ENCODE measurements at regions not wholly inside any gene's neighbourhood (a gene's known extent, or its start where the extent isn't known, plus 50 kb on each side); places are given as distances from the start of the nearest gene placed in this dataset.

DNA sequence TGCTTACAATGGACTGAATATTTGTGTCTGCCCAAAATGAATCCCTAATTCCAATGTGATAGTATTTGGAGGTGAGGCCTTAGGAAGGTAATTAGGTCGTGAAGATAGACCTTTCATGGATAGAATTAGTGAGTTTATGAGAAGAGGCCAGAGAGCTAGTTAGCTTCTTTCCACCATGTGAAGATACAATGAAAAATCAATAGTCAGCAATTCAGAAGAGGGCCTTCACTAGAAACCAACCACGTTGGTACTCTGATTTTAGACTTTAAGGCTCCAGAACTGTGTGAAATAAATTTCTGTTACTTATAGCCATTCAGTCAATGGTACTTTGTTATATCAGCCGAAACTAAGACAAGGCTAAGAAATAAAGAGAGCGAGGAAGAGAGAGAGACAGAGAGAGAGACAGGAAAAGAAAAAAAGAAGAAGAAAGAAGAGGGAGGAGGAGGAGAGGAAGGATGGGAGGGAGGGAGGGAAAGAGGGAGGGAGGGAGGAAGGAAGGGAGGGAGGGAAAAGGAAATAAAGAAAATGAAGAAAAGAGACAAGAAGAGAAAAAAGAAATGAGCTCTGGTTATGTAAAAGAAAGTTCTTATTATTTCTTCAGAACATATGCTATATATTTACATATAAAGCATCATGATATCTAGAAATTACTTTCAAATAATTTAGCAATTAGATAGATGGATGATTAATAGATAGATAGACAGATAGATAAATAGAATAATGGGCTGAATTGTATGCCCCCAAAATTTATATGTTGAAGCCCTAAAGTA, 1725.3 kb downstream of the EFNA5 start:
- POLR2A ChIA-PET (ENCODE audit: partially characterized antibody) = no interaction called here
- H3K27me3 ChIP-seq (ENCODE audit: insufficient read depth, low read length) = no peaks in the 10 kb centered on the region
- H3K27ac Mint-ChIP-seq = no peak overlapping the region
- intact Hi-C loops (cut with micrococcal nuclease) = no loop called here
- CTCF ChIA-PET (ENCODE audit: partially characterized antibody) = no interaction called here
- peaks cover 0 to 11% (median 4%) of the 10 kb centered on the region in 8 donors for H3K9me3 Mint-ChIP-seq
- no peaks in the 10 kb centered on the region for H3K27me3 Mint-ChIP-seq
- no peaks in the 10 kb centered on the region for H3K4me1 Mint-ChIP-seq
- no peaks in the 10 kb centered on the region for H3K4me1 ChIP-seq (ENCODE audit: insufficient read depth, low read length)
- H3K36me3 ChIP-seq (ENCODE audit: insufficient read depth, low read length) = no peaks in the 10 kb centered on the region
- no peak overlapping the region for H3K4me3 ChIP-seq (ENCODE audit: low read length in 2 of 2)
- no peak overlapping the region for H3K27ac ChIP-seq (ENCODE audit: low read depth, low read length)
- no peak for DNase-seq
- H3K9me3 ChIP-seq (ENCODE audit: control insufficient read depth in 1 of 2, low read length in 2 of 2) = no peaks in the 10 kb centered on the region
- H3K36me3 Mint-ChIP-seq = no peaks in the 10 kb centered on the region
- no peak overlapping the region for H3K4me3 Mint-ChIP-seq

DNA sequence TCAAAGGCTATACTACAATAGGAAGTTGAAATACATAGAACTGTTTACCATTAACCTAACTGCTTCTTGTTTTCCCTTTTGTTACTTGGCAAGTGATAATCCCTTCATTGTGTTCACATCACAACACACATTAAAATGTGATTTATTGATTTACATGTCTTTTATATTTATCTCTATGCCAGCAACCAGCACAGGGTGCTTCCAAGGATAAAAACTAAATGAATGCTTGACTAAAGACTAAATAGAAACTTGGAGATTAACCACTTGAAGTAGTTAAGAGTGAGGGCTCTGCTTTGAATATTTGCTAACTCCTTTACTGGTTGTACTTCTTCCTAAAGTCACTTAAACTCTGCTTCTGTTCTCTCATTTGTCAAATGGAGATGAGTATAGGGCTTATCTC, 1730.6 kb downstream of the EFNA5 start:
- CTCF ChIA-PET (ENCODE audit: partially characterized antibody) = no interaction called here
- POLR2A ChIA-PET (ENCODE audit: partially characterized antibody) = no interaction called here
- Histone ChIP-seq H3K4me3 (ENCODE audit: low read length in 2 of 2) (no peak overlapping the region), H3K4me1 (ENCODE audit: insufficient read depth, low read length) (no peaks in the 10 kb centered on the region), H3K27me3 (ENCODE audit: insufficient read depth, low read length) (no peaks in the 10 kb centered on the region), H3K27ac (ENCODE audit: low read depth, low read length) (no peak overlapping the region), H3K9me3 (ENCODE audit: control insufficient read depth in 1 of 2, low read length in 2 of 2) (no peaks in the 10 kb centered on the region), H3K36me3 (ENCODE audit: insufficient read depth, low read length) (no peaks in the 10 kb centered on the region)
- no peaks in the 10 kb centered on the region for H3K27me3 Mint-ChIP-seq
- H3K27ac Mint-ChIP-seq = no peak overlapping the region
- H3K36me3 Mint-ChIP-seq = no peaks in the 10 kb centered on the region
- H3K4me1 Mint-ChIP-seq = no peaks in the 10 kb centered on the region
- H3K4me3 Mint-ChIP-seq = no peak overlapping the region
- DNase-seq = no peak
- intact Hi-C loops (cut with micrococcal nuclease) = no loop called here
- peaks cover 2 to 22% (median 12%) of the 10 kb centered on the region in 8 donors for H3K9me3 Mint-ChIP-seq

DNA sequence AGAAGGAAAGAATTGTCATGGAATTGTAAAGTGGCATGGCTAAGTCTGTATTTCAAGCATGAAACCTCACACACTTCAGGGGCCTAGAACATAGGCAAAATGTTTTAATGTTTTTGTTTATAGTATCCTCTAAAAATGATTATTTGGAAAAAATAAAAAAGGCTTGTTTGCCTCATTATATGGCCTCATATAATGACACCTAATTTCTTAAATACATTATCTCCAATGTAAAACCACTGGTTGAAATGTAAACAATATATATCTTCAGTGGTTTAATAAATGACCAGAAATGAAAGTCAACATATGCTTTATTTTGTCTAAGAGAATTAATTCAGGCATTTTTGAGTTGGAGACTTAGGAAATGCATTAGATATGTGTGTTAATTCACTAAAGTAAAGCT, 1736.6 kb downstream of the EFNA5 start:
- H3K27me3 ChIP-seq (ENCODE audit: insufficient read depth, low read length) = no peaks in the 10 kb centered on the region
- H3K27ac ChIP-seq (ENCODE audit: low read depth, low read length) = no peak overlapping the region
- Mint-ChIP-seq H3K36me3 (peaks cover 0 to 4% of the 10 kb centered on the region in 2 donors), H3K9me3 (peaks cover 4 to 31% (median 12%) of the 10 kb centered on the region in 8 donors), H3K27me3 (no peaks in the 10 kb centered on the region), H3K4me1 (no peaks in the 10 kb centered on the region), H3K4me3 (no peak overlapping the region), H3K27ac (no peak overlapping the region)
- H3K4me3 ChIP-seq (ENCODE audit: low read length in 2 of 2) = no peak overlapping the region
- intact Hi-C loops (cut with micrococcal nuclease) = no loop called here
- H3K36me3 ChIP-seq (ENCODE audit: insufficient read depth, low read length) = no peaks in the 10 kb centered on the region
- CTCF ChIA-PET (ENCODE audit: partially characterized antibody) = no interaction called here
- H3K9me3 ChIP-seq (ENCODE audit: control insufficient read depth in 1 of 2, low read length in 2 of 2) = no peaks in the 10 kb centered on the region
- POLR2A ChIA-PET (ENCODE audit: partially characterized antibody) = no interaction called here
- H3K4me1 ChIP-seq (ENCODE audit: insufficient read depth, low read length) = no peaks in the 10 kb centered on the region
- DNase-seq = no peak

DNA sequence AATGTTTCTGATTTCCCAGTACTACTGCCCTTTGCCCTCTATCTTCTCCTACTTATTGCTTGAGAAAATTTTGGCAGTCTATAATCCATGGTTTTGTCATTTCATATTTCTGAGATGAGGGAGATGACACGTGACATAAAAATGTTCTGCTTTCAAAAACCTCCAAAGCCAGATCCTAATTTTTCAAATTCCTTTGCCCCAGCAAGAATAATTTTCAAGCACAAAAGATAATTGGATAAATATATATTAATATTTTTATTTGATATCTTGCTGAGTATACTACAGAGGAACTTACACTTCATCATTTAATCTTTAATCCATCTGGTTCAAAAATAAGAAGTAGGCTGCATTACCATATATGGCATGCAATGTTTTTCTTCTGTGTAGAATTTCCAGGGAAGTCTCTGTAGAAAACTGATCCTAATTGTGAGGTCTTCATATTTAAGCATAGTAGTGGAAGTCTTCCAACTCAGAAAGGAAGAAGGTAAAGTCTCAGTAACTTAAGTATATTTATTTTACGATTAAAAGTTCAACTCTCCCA, 1738.8 kb downstream of the EFNA5 start:
- Histone ChIP-seq H3K4me3 (ENCODE audit: low read length in 2 of 2) (no peak overlapping the region), H3K27ac (ENCODE audit: low read depth, low read length) (no peak overlapping the region), H3K9me3 (ENCODE audit: control insufficient read depth in 1 of 2, low read length in 2 of 2) (no peaks in the 10 kb centered on the region), H3K27me3 (ENCODE audit: insufficient read depth, low read length) (no peaks in the 10 kb centered on the region), H3K4me1 (ENCODE audit: insufficient read depth, low read length) (no peaks in the 10 kb centered on the region), H3K36me3 (ENCODE audit: insufficient read depth, low read length) (no peaks in the 10 kb centered on the region)
- no peak overlapping the region for H3K27ac Mint-ChIP-seq
- H3K9me3 Mint-ChIP-seq = peaks cover 0 to 22% (median 8%) of the 10 kb centered on the region in 8 donors
- H3K4me1 Mint-ChIP-seq = no peaks in the 10 kb centered on the region
- H3K36me3 Mint-ChIP-seq = peaks cover 0 to 4% of the 10 kb centered on the region in 2 donors
- H3K4me3 Mint-ChIP-seq = no peak overlapping the region
- no peak for DNase-seq
- no peaks in the 10 kb centered on the region for H3K27me3 Mint-ChIP-seq
- POLR2A ChIA-PET (ENCODE audit: partially characterized antibody) = no interaction called here
- intact Hi-C loops (cut with micrococcal nuclease) = no loop called here
- CTCF ChIA-PET (ENCODE audit: partially characterized antibody) = no interaction called here

DNA sequence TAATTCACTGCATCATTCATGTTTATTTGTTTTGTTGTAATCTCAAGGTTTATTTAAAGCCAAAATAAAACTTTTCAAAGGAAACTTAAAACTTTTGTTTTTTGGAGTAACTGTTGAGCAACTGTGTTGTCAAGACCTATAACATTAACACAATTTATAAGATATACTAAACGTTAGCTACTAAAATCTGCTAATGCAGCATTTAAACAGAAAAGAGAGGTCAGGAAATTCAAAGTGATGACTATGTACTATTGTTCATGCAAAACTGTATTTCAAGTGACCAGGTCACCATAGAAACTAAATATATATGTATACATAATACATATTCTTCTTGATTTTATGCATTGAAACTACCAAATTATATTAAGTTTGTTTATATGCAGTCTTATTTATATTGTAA, 1740.9 kb downstream of the EFNA5 start:
- Mint-ChIP-seq H3K4me3 (no peak overlapping the region), H3K9me3 (peaks cover 0 to 16% (median 4%) of the 10 kb centered on the region in 8 donors), H3K4me1 (no peaks in the 10 kb centered on the region), H3K27ac (no peak overlapping the region), H3K36me3 (peaks cover 0 to 4% of the 10 kb centered on the region in 2 donors), H3K27me3 (no peaks in the 10 kb centered on the region)
- Histone ChIP-seq H3K36me3 (ENCODE audit: insufficient read depth, low read length) (no peaks in the 10 kb centered on the region), H3K4me3 (ENCODE audit: low read length in 2 of 2) (no peak overlapping the region), H3K27me3 (ENCODE audit: insufficient read depth, low read length) (no peaks in the 10 kb centered on the region), H3K9me3 (ENCODE audit: control insufficient read depth in 1 of 2, low read length in 2 of 2) (no peaks in the 10 kb centered on the region), H3K27ac (ENCODE audit: low read depth, low read length) (no peak overlapping the region), H3K4me1 (ENCODE audit: insufficient read depth, low read length) (no peaks in the 10 kb centered on the region)
- intact Hi-C loops (cut with micrococcal nuclease) = no loop called here
- ChIA-PET POLR2A (ENCODE audit: partially characterized antibody) (no interaction called here), CTCF (ENCODE audit: partially characterized antibody) (no interaction called here)
- no peak for DNase-seq

DNA sequence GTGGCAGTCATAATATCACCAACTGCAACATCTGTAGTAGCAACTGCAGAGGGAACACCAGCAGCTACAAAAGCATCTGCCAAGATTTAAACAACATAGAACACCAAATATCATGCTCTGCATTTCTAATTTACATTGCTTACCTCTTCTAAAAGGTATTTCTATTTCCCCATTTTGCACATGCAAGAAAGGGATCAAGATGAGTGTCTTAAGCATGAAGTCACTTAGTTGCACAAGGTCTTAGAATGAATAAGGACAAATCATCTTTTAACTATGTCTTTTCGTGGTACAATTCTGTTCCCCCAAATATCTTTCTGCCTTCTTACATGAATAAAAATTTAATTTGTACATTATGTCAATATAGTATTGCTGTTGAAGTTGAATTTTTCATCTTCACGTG, 1746.4 kb downstream of the EFNA5 start:
- H3K27ac Mint-ChIP-seq = no peak overlapping the region
- DNase-seq = no peak
- no peak overlapping the region for H3K27ac ChIP-seq (ENCODE audit: low read depth, low read length)
- H3K4me1 Mint-ChIP-seq = no peaks in the 10 kb centered on the region
- H3K9me3 Mint-ChIP-seq = peaks cover 0 to 12% (median 2%) of the 10 kb centered on the region in 8 donors
- no peak overlapping the region for H3K4me3 ChIP-seq (ENCODE audit: low read length in 2 of 2)
- H3K36me3 ChIP-seq (ENCODE audit: insufficient read depth, low read length) = no peaks in the 10 kb centered on the region
- no peaks in the 10 kb centered on the region for H3K9me3 ChIP-seq (ENCODE audit: control insufficient read depth in 1 of 2, low read length in 2 of 2)
- intact Hi-C loops (cut with micrococcal nuclease) = no loop called here
- no peak overlapping the region for H3K4me3 Mint-ChIP-seq
- CTCF ChIA-PET (ENCODE audit: partially characterized antibody) = no interaction called here
- H3K36me3 Mint-ChIP-seq = no peaks in the 10 kb centered on the region
- H3K4me1 ChIP-seq (ENCODE audit: insufficient read depth, low read length) = no peaks in the 10 kb centered on the region
- H3K27me3 Mint-ChIP-seq = no peaks in the 10 kb centered on the region
- POLR2A ChIA-PET (ENCODE audit: partially characterized antibody) = no interaction called here
- no peaks in the 10 kb centered on the region for H3K27me3 ChIP-seq (ENCODE audit: insufficient read depth, low read length)

DNA sequence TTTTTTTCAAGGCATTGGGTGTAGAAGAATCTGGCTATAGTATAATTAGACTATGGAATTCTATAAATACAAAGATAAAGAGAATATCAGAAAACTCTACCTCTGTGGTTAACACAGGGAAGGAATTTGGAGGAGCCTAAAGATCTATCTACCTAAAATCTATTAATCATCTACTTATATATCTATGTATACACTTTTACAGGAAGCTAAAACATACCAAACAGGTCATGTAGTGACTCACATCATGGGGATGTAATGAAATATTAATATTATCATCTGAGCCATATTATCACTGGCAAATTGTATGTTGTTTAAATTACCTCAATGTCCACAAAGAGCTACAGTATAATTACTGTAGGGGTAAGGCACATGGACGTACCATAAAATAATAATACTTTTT, 1748.2 kb downstream of the EFNA5 start:
- H3K27ac ChIP-seq (ENCODE audit: low read depth, low read length) = no peak overlapping the region
- no peaks in the 10 kb centered on the region for H3K4me1 ChIP-seq (ENCODE audit: insufficient read depth, low read length)
- H3K9me3 ChIP-seq (ENCODE audit: control insufficient read depth in 1 of 2, low read length in 2 of 2) = no peaks in the 10 kb centered on the region
- Mint-ChIP-seq H3K9me3 (peaks cover 0 to 11% (median 4%) of the 10 kb centered on the region in 8 donors), H3K4me3 (no peak overlapping the region), H3K27me3 (no peaks in the 10 kb centered on the region), H3K4me1 (no peaks in the 10 kb centered on the region), H3K36me3 (no peaks in the 10 kb centered on the region), H3K27ac (no peak overlapping the region)
- ChIA-PET POLR2A (ENCODE audit: partially characterized antibody) (no interaction called here), CTCF (ENCODE audit: partially characterized antibody) (no interaction called here)
- DNase-seq = no peak
- intact Hi-C loops (cut with micrococcal nuclease) = no loop called here
- H3K27me3 ChIP-seq (ENCODE audit: insufficient read depth, low read length) = no peaks in the 10 kb centered on the region
- H3K4me3 ChIP-seq (ENCODE audit: low read length in 2 of 2) = no peak overlapping the region
- H3K36me3 ChIP-seq (ENCODE audit: insufficient read depth, low read length) = no peaks in the 10 kb centered on the region
